ENCODE measurements at regions not wholly inside any gene's neighbourhood (a gene's known extent, or its start where the extent isn't known, plus 50 kb on each side); places are given as distances from the start of the nearest gene placed in this dataset.

GRCh38 chr11:28878025-28878424, 769.8 kb downstream of the METTL15 start:
- TF ChIP-seq CTCF (IDR thresholded peaks at IDR 0.05; ENCODE audit: low read depth, low read length, poor library complexity, severe bottlenecking) = no peak
- TF ChIP-seq EZH2phosphoT487 (IDR thresholded peaks at IDR 0.05; ENCODE audit: borderline replicate concordance, low read length) = no peak

Measured in DOHH2 (cell line).